ENCODE measurements at regions not wholly inside any gene's neighbourhood (a gene's known extent, or its start where the extent isn't known, plus 50 kb on each side); places are given as distances from the start of the nearest gene placed in this dataset.

GRCh38 chr21:27094184-27094948 is 127.5 kb upstream of the ADAMTS5 start:
- TF ChIP-seq, protein P1, sequence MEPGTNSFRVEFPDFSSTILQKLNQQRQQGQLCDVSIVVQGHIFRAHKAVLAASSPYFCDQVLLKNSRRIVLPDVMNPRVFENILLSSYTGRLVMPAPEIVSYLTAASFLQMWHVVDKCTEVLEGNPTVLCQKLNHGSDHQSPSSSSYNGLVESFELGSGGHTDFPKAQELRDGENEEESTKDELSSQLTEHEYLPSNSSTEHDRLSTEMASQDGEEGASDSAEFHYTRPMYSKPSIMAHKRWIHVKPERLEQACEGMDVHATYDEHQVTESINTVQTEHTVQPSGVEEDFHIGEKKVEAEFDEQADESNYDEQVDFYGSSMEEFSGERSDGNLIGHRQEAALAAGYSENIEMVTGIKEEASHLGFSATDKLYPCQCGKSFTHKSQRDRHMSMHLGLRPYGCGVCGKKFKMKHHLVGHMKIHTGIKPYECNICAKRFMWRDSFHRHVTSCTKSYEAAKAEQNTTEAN (CRISPR knock-in tag; IDR thresholded peaks at IDR 0.05), result no peak
- TF ChIP-seq MLX (CRISPR knock-in tag; IDR thresholded peaks at IDR 0.05), result no peak
- no peak for TF ChIP-seq CTCF (IDR thresholded peaks at IDR 0.05)
- no peak for TF ChIP-seq ZNF396 (CRISPR knock-in tag; IDR thresholded peaks at IDR 0.05; ENCODE audit: borderline replicate concordance)
- no peak for TF ChIP-seq CBFB (CRISPR knock-in tag; IDR thresholded peaks at IDR 0.05; ENCODE audit: low read depth)
- no peak for TF ChIP-seq ZNF232 (CRISPR knock-in tag; IDR thresholded peaks at IDR 0.05)
- TF ChIP-seq, protein P2, sequence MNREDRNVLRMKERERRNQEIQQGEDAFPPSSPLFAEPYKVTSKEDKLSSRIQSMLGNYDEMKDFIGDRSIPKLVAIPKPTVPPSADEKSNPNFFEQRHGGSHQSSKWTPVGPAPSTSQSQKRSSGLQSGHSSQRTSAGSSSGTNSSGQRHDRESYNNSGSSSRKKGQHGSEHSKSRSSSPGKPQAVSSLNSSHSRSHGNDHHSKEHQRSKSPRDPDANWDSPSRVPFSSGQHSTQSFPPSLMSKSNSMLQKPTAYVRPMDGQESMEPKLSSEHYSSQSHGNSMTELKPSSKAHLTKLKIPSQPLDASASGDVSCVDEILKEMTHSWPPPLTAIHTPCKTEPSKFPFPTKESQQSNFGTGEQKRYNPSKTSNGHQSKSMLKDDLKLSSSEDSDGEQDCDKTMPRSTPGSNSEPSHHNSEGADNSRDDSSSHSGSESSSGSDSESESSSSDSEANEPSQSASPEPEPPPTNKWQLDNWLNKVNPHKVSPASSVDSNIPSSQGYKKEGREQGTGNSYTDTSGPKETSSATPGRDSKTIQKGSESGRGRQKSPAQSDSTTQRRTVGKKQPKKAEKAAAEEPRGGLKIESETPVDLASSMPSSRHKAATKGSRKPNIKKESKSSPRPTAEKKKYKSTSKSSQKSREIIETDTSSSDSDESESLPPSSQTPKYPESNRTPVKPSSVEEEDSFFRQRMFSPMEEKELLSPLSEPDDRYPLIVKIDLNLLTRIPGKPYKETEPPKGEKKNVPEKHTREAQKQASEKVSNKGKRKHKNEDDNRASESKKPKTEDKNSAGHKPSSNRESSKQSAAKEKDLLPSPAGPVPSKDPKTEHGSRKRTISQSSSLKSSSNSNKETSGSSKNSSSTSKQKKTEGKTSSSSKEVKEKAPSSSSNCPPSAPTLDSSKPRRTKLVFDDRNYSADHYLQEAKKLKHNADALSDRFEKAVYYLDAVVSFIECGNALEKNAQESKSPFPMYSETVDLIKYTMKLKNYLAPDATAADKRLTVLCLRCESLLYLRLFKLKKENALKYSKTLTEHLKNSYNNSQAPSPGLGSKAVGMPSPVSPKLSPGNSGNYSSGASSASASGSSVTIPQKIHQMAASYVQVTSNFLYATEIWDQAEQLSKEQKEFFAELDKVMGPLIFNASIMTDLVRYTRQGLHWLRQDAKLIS (CRISPR knock-in tag; IDR thresholded peaks at IDR 0.05; ENCODE audit: borderline replicate concordance), result no peak
- no peak for TF ChIP-seq STAT6 (CRISPR knock-in tag; conservative IDR thresholded peaks at IDR 0.05; ENCODE audit: low read depth)
- TF ChIP-seq USF2 (CRISPR knock-in tag; IDR thresholded peaks at IDR 0.05), result no peak
- TF ChIP-seq NFATC4 (CRISPR knock-in tag; IDR thresholded peaks at IDR 0.05), result no peak
- TF ChIP-seq MAX (CRISPR knock-in tag; IDR thresholded peaks at IDR 0.05), result no peak
- no peak for TF ChIP-seq CREM (CRISPR knock-in tag; IDR thresholded peaks at IDR 0.05)
- no peak for TF ChIP-seq FOXK1 (CRISPR knock-in tag; IDR thresholded peaks at IDR 0.05)
